SK-N-SH (cell line): ENCODE measurements at regions not wholly inside any gene's neighbourhood (a gene's known extent, or its start where the extent isn't known, plus 50 kb on each side); places are given as distances from the start of the nearest gene placed in this dataset.

Source experiments
- CTCF ChIA-PET: fragments of 300-600, 350-600 bp; formaldehyde crosslinking; extraction: SDS; loops from one replicate; lab custom pipeline; 2021; lab: Yijun Ruan, JAX
- POLR2A ChIA-PET: fragments of 350-600 bp; sonication (Branson Sonifier 250); formaldehyde crosslinking; extraction: SDS; loops from one replicate; lab custom pipeline; 2020; ENCODE audit warnings: antibody characterized with exemption, inconsistent platforms; lab: Yijun Ruan, JAX
- DNase-seq: peaks from one replicate; pipeline ENCODE4 v3.0.0; 2012
- H2AFZ ChIP-seq: fragments of 200-600 bp; sonication (generic); 2 replicates; pipeline ENCODE4 v1.8.1; 2016; ENCODE audit warnings: antibody characterized with exemption, mild to moderate bottlenecking, low read depth
- H3F3A ChIP-seq: fragments of 200-600 bp; sonication (generic); replicated peaks from 2 replicates; pipeline ENCODE3; 2016; ENCODE audit warnings: antibody characterized with exemption, mild to moderate bottlenecking; ENCODE audit not compliant: insufficient read depth
- H3K27ac ChIP-seq, 2 experiments: fragments of 200-500 bp in 1 of 2; fragments of 200-600 bp in 1 of 2; sonication (Bioruptor generic) in 1 of 2; sonication (generic), shearing (Covaris generic) in 1 of 2; 2 replicates each; pipeline versions ENCODE4 v1.5.1 to v1.6.1; 2014 to 2016; ENCODE audit warnings: low read depth in 2 of 2, inconsistent platforms in 1 of 2, low read length in 1 of 2, mild to moderate bottlenecking in 1 of 2, mixed read lengths in 1 of 2
- H3K27me3 ChIP-seq: fragments of 200-600 bp; sonication (generic), shearing (Covaris generic); 2 replicates; pipeline ENCODE4 v1.6.1; 2016; ENCODE audit warnings: mixed run types; ENCODE audit not compliant: insufficient read depth
- H3K36me3 ChIP-seq, 2 experiments: fragments of 200-500 bp in 1 of 2; fragments of 200-600 bp in 1 of 2; sonication (Bioruptor generic) in 1 of 2; sonication (generic) in 1 of 2; replicated peaks in 1 of 2; 2 replicates each; pipeline versions ENCODE3 to v1.5.1; 2014 to 2016; ENCODE audit warnings: low read length in 1 of 2, mild to moderate bottlenecking in 1 of 2; ENCODE audit not compliant: insufficient read depth in 2 of 2, control insufficient read depth in 1 of 2
- H3K4me1 ChIP-seq, 2 experiments: fragments of 200-500 bp in 1 of 2; fragments of 200-600 bp in 1 of 2; sonication (Bioruptor generic) in 1 of 2; sonication (generic), shearing (Covaris generic) in 1 of 2; 2 replicates each; pipeline versions ENCODE4 v1.5.1 to v1.6.1; 2014 to 2016; ENCODE audit warnings: low read depth in 1 of 2, low read length in 1 of 2, mixed run types in 1 of 2; ENCODE audit not compliant: insufficient read depth in 2 of 2, control insufficient read depth in 1 of 2
- H3K4me2 ChIP-seq: fragments of 200-600 bp; sonication (generic), shearing (Covaris generic); 2 replicates; pipeline ENCODE4 v1.6.1; 2017; ENCODE audit warnings: mixed run types
- H3K4me3 ChIP-seq, 2 experiments: fragments of 200-500 bp in 1 of 2; fragments of 200-600 bp in 1 of 2; sonication (Bioruptor generic) in 1 of 2; sonication (generic), shearing (Covaris generic) in 1 of 2; 2 replicates each; pipeline versions ENCODE4 v1.5.1 to v1.8.1; 2014 to 2016; ENCODE audit warnings: low read depth in 2 of 2, inconsistent platforms in 1 of 2, low read length in 1 of 2, mild to moderate bottlenecking in 1 of 2, mixed read lengths in 1 of 2, moderate library complexity in 1 of 2
- H3K79me2 ChIP-seq: fragments of 200-600 bp; sonication (generic); 2 replicates; pipeline ENCODE4 v1.8.1; 2017; ENCODE audit warnings: mild to moderate bottlenecking; ENCODE audit not compliant: insufficient read depth
- H3K9ac ChIP-seq: fragments of 200-600 bp; sonication (generic); 2 replicates; pipeline ENCODE4 v1.6.1; 2017; ENCODE audit warnings: mixed run types
- H3K9me2 ChIP-seq: fragments of 200-600 bp; sonication (generic); 2 replicates; pipeline ENCODE4 v1.6.1; 2017; ENCODE audit warnings: mixed run types
- H3K9me3 ChIP-seq: fragments of 200-600 bp; sonication (generic); 2 replicates; pipeline ENCODE4 v1.6.1; 2017; ENCODE audit warnings: mixed run types, mild to moderate bottlenecking, moderate library complexity
- H4K20me1 ChIP-seq: fragments of 200-600 bp; sonication (generic); 2 replicates; pipeline ENCODE4 v1.6.1; 2017; ENCODE audit warnings: mild to moderate bottlenecking, mixed run types; ENCODE audit not compliant: insufficient read depth
- ELF1 ChIP-seq: IDR thresholded peaks from 2 replicates; pipeline ENCODE4 v1.4.0; 2012
- EZH2phosphoT487 ChIP-seq: fragments of 200-600 bp; sonication (generic); IDR thresholded peaks from 2 replicates; pipeline ENCODE4 v1.6.1; 2017; ENCODE audit warnings: low read depth, mixed run types, mild to moderate bottlenecking, antibody characterized with exemption, moderate library complexity, borderline replicate concordance
- FOXJ3 ChIP-seq: sonication (generic); formaldehyde crosslinking; IDR thresholded peaks from 2 replicates; pipeline ENCODE4 v1.5.1; 2020; ENCODE audit warnings: mild to moderate bottlenecking, missing genetic modification reagents
- GABPA ChIP-seq: IDR thresholded peaks from 2 replicates; pipeline ENCODE4 v1.4.0; 2012; ENCODE audit warnings: low read depth, mild to moderate bottlenecking
- GATA2 ChIP-seq: sonication (generic); formaldehyde crosslinking; IDR thresholded peaks from 2 replicates; pipeline ENCODE4 v1.5.0; 2020; ENCODE audit warnings: mild to moderate bottlenecking, missing genetic modification reagents
- MAX ChIP-seq: IDR thresholded peaks from 2 replicates; pipeline ENCODE4 v1.4.0; 2012; ENCODE audit warnings: low read depth
- MEF2A ChIP-seq: IDR thresholded peaks from 2 replicates; pipeline ENCODE4 v1.4.0; 2012; ENCODE audit warnings: low read depth, borderline replicate concordance
- NFIC ChIP-seq: IDR thresholded peaks from 2 replicates; pipeline ENCODE4 v1.4.0; 2012; ENCODE audit warnings: borderline replicate concordance
- NRF1 ChIP-seq: IDR thresholded peaks from 2 replicates; pipeline ENCODE4 v1.6.1; 2012; ENCODE audit warnings: low read depth, mild to moderate bottlenecking, low read length
- POLR2AphosphoS5 ChIP-seq: IDR thresholded peaks from 2 replicates; pipeline ENCODE4 v1.6.1; 2012; ENCODE audit warnings: low read depth, low read length
- RAD21 ChIP-seq: IDR thresholded peaks from 2 replicates; pipeline ENCODE4 v1.6.1; 2012; ENCODE audit warnings: mild to moderate bottlenecking, low read length
- RCOR1 ChIP-seq: fragments of 150-350 bp; IDR thresholded peaks from 2 replicates; pipeline ENCODE4 v1.6.1; 2017; ENCODE audit warnings: antibody characterized with exemption, low read length
- RFX5 ChIP-seq: IDR thresholded peaks from 2 replicates; pipeline ENCODE4 v1.6.1; 2012; ENCODE audit warnings: mild to moderate bottlenecking, improper control_type of control experiment, low read length
- RXRA ChIP-seq: IDR thresholded peaks from 2 replicates; pipeline ENCODE4 v1.4.0; 2012; ENCODE audit warnings: low read depth, mild to moderate bottlenecking, borderline replicate concordance
- TAF1 ChIP-seq: IDR thresholded peaks from 2 replicates; pipeline ENCODE4 v1.6.1; 2012; ENCODE audit warnings: low read depth, mild to moderate bottlenecking, low read length, moderate library complexity, borderline replicate concordance
- TCF12 ChIP-seq: IDR thresholded peaks from 2 replicates; pipeline ENCODE4 v1.4.0; 2012
- TEAD4 ChIP-seq: IDR thresholded peaks from 2 replicates; pipeline ENCODE4 v1.4.0; 2012; ENCODE audit warnings: mild to moderate bottlenecking, borderline replicate concordance; ENCODE audit not compliant: insufficient read depth
- USF2 ChIP-seq: fragments of 150-350 bp; IDR thresholded peaks from 2 replicates; pipeline ENCODE4 v1.6.1; 2017; ENCODE audit warnings: antibody characterized with exemption, low read length, low read depth, borderline replicate concordance
- WGBS: methylation state at CpG from one replicate; pipeline ENCODE4 v1.1.6; 2017; ENCODE audit warnings: low lambda C conversion rate; 5-methylcytosine and 5-hydroxymethylcytosine counted together
- TF ChIP-seq, protein P1 (sequence below): fragments of 150-350 bp; IDR thresholded peaks from 2 replicates; pipeline ENCODE4 v1.6.1; 2016; ENCODE audit warnings: mild to moderate bottlenecking, low read depth, low read length
- TF ChIP-seq, protein P2 (sequence below): IDR thresholded peaks from 2 replicates; pipeline ENCODE4; 2012
- TF ChIP-seq, protein P3 (sequence below): fragments of 200-600 bp; sonication (generic); IDR thresholded peaks from 2 replicates; pipeline ENCODE4 v1.6.1; 2017; ENCODE audit warnings: antibody characterized with exemption, mild to moderate bottlenecking, moderate library complexity

DNA sequence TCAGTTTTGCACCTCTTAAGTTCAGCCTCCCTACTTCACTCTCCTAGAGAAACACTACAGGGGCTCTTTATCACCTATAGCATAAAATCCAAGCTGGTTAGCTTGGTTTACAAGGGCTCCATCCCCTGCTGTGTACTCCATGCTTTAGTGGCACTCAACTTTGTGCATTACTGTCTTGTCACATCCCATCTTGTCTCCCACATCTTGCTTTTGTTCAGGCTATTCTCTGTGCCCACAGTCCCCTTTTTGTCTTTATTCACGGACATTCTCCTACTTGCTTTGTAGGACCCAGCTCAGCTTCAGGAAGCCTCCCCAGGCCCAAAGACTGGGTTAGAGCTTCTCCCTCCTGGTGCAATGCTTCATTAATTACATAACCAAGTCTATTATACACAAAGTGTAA lies 107.9 kb upstream of the SPACA1 start:
- 71% methylated on average over 1 of the region's 1 CpG for WGBS

GRCh38 chr6:87938287-87938686 lies 109.4 kb upstream of the SPACA1 start:
- Histone ChIP-seq H3K27ac (no peak overlapping the region), H3K79me2 (no peaks in the 10 kb centered on the region), H3K4me3 (no peak overlapping the region), H2AFZ (no peak overlapping the region), H3K36me3 (no peaks in the 10 kb centered on the region), H4K20me1 (no peaks in the 10 kb centered on the region), H3K4me2 (no peak overlapping the region), H3K9ac (no peak overlapping the region), H3K9me3 (no peaks in the 10 kb centered on the region), H3K4me1 (no peaks in the 10 kb centered on the region; a peak in 1 of 4 replicates), H3K27me3 (no peaks in the 10 kb centered on the region), H3K9me2 (no peaks in the 10 kb centered on the region), H3F3A (no peaks in the 10 kb centered on the region)
- 73% methylated on average over 4 of the region's 4 CpGs for WGBS
- ChIA-PET CTCF (no interaction called here), POLR2A (interaction anchor here (0.6 kb wide), 1 partner anchor 238 kb away, joined by 3 read pairs; no protein-coding TSS in a partner anchor)
- DNase-seq, result no peak
- TF ChIP-seq, protein P1, sequence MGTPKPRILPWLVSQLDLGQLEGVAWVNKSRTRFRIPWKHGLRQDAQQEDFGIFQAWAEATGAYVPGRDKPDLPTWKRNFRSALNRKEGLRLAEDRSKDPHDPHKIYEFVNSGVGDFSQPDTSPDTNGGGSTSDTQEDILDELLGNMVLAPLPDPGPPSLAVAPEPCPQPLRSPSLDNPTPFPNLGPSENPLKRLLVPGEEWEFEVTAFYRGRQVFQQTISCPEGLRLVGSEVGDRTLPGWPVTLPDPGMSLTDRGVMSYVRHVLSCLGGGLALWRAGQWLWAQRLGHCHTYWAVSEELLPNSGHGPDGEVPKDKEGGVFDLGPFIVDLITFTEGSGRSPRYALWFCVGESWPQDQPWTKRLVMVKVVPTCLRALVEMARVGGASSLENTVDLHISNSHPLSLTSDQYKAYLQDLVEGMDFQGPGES, result no peak
- no peak for TF ChIP-seq GABPA
- no peak for TF ChIP-seq EZH2phosphoT487
- TF ChIP-seq MAX, result no peak
- TF ChIP-seq, protein P2, sequence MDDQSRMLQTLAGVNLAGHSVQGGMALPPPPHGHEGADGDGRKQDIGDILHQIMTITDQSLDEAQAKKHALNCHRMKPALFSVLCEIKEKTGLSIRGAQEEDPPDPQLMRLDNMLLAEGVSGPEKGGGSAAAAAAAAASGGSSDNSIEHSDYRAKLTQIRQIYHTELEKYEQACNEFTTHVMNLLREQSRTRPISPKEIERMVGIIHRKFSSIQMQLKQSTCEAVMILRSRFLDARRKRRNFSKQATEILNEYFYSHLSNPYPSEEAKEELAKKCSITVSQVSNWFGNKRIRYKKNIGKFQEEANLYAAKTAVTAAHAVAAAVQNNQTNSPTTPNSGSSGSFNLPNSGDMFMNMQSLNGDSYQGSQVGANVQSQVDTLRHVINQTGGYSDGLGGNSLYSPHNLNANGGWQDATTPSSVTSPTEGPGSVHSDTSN, result no peak
- TF ChIP-seq TCF12, result no peak
- no peak for TF ChIP-seq NFIC
- no peak for TF ChIP-seq RXRA
- TF ChIP-seq USF2, result no peak
- TF ChIP-seq POLR2AphosphoS5, result no peak
- TF ChIP-seq, protein P3, sequence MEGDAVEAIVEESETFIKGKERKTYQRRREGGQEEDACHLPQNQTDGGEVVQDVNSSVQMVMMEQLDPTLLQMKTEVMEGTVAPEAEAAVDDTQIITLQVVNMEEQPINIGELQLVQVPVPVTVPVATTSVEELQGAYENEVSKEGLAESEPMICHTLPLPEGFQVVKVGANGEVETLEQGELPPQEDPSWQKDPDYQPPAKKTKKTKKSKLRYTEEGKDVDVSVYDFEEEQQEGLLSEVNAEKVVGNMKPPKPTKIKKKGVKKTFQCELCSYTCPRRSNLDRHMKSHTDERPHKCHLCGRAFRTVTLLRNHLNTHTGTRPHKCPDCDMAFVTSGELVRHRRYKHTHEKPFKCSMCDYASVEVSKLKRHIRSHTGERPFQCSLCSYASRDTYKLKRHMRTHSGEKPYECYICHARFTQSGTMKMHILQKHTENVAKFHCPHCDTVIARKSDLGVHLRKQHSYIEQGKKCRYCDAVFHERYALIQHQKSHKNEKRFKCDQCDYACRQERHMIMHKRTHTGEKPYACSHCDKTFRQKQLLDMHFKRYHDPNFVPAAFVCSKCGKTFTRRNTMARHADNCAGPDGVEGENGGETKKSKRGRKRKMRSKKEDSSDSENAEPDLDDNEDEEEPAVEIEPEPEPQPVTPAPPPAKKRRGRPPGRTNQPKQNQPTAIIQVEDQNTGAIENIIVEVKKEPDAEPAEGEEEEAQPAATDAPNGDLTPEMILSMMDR, result no peak

More for the DNA sequence above, 107.9 kb upstream of the SPACA1 start:
- TF ChIP-seq ELF1 (no peak), MAX (no peak), NRF1 (no peak), GATA2 (CRISPR knock-in tag) (no peak), RCOR1 (no peak), EZH2phosphoT487 (no peak), FOXJ3 (CRISPR knock-in tag) (no peak), USF2 (no peak), TEAD4 (no peak), RAD21 (no peak), MEF2A (no peak), RFX5 (no peak), TAF1 (no peak), RXRA (no peak)
- TF ChIP-seq, protein P2, result no peak
- no peaks in the 10 kb centered on the region for H4K20me1 ChIP-seq
- H3K4me1 ChIP-seq, result no peaks in the 10 kb centered on the region; a peak in 1 of 4 replicates
- no peaks in the 10 kb centered on the region for H3K9me3 ChIP-seq
- no peak overlapping the region for H3K4me2 ChIP-seq
- no peak overlapping the region for H3K4me3 ChIP-seq
- H3F3A ChIP-seq, result no peaks in the 10 kb centered on the region
- H3K9ac ChIP-seq, result no peak overlapping the region
- no peak overlapping the region for H3K27ac ChIP-seq
- no peak overlapping the region for H2AFZ ChIP-seq
- no peaks in the 10 kb centered on the region for H3K36me3 ChIP-seq
- ChIA-PET POLR2A (no interaction called here), CTCF (interaction anchor here (0.7 to 2.0 kb wide), 2 partner anchors 11 to 433 kb away, joined by 3 to 8 read pairs; no protein-coding TSS in a partner anchor)
- DNase-seq, result no peak
- H3K27me3 ChIP-seq, result no peaks in the 10 kb centered on the region
- H3K9me2 ChIP-seq, result no peaks in the 10 kb centered on the region
- H3K79me2 ChIP-seq, result no peaks in the 10 kb centered on the region
